NK-92 treated with Interleukin-12 subunit alpha and Interleukin-12 subunit beta, amount 100 ng/mL, for 24 hours (cell line): ENCODE measurements at regions not wholly inside any gene's neighbourhood (a gene's known extent, or its start where the extent isn't known, plus 50 kb on each side); places are given as distances from the start of the nearest gene placed in this dataset.
"Not testable (repeated sequence)": the region's sequence is repeated elsewhere in the genome, so short reads cannot be mapped to it uniquely, and the experiment has no call there.

Source experiments
- DNase-seq: peaks from one replicate; lab custom pipeline; 2025; lab: John Stamatoyannopoulos, UW

- DNase-seq, result no peak
Observed at GRCh38 chr16:10232757-10233156, 50.5 kb upstream of the GRIN2A start.

- no peak for DNase-seq
Observed at GRCh38 chr16:10239640-10240039, 57.4 kb upstream of the GRIN2A start.

- DNase-seq, result no peak
Observed at GRCh38 chr16:10240854-10241613, 58.8 kb upstream of the GRIN2A start.

GRCh38 chr16:10242097-10242496 is 59.9 kb upstream of the GRIN2A start:
- no peak for DNase-seq

- DNase-seq, result no peak
Observed at GRCh38 chr16:10242916-10243315, 60.7 kb upstream of the GRIN2A start.

- no peak for DNase-seq
Observed at GRCh38 chr16:10245002-10245401, 62.8 kb upstream of the GRIN2A start.

- DNase-seq, result no peak
Observed at GRCh38 chr16:10250137-10250828, 68.1 kb upstream of the GRIN2A start.

GRCh38 chr16:10252155-10252554 is 69.9 kb upstream of the GRIN2A start:
- no peak for DNase-seq

- no peak for DNase-seq
Observed at GRCh38 chr16:10253409-10253808, 71.2 kb upstream of the GRIN2A start.

GRCh38 chr16:10255728-10256127 is 73.5 kb upstream of the GRIN2A start:
- no peak for DNase-seq

- peak; percentile 8 for DNase-seq
Observed at GRCh38 chr16:10256784-10257641, 74.8 kb upstream of the GRIN2A start.

- not testable (repeated sequence) for DNase-seq
Observed at GRCh38 chr16:10257642-10258251, 75.5 kb upstream of the GRIN2A start.

- DNase-seq, result not testable (repeated sequence)
Observed at GRCh38 chr16:10258930-10259603, 76.8 kb upstream of the GRIN2A start.

- no peak for DNase-seq
Observed at GRCh38 chr16:10261077-10261476, 78.8 kb upstream of the GRIN2A start.

- not testable (repeated sequence) for DNase-seq
Observed at GRCh38 chr16:10261526-10261925, 79.3 kb upstream of the GRIN2A start.

GRCh38 chr16:10262377-10263132 is 80.3 kb upstream of the GRIN2A start:
- no peak for DNase-seq

- DNase-seq, result no peak
Observed at GRCh38 chr16:10265770-10266615, 83.8 kb upstream of the GRIN2A start.

GRCh38 chr16:10266809-10267208 is 84.6 kb upstream of the GRIN2A start:
- no peak for DNase-seq

- no peak for DNase-seq
Observed at GRCh38 chr16:10269632-10270031, 87.4 kb upstream of the GRIN2A start.
